ENCODE measurements at regions not wholly inside any gene's neighbourhood (a gene's known extent, or its start where the extent isn't known, plus 50 kb on each side); places are given as distances from the start of the nearest gene placed in this dataset.

DNA sequence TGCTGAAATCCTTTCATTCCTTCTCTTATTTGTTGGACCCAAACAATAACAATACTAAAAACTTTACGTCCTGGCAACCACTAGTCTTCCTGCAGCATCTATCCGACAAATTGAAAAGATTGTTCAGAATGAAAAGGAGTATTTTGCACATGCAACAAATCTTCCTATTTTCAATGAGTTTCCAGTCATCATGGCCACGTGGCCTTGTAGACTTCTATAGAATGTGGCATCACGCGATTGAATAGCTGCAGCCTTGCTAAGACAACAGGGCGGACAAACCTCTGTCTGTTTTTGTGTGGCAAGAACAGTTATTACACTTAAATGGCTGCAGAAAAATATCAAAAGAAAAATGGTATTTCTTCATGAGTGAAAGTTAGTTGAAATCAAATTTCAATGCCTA is 297.9 kb upstream of the LCORL start:
- TF ChIP-seq, protein P1, sequence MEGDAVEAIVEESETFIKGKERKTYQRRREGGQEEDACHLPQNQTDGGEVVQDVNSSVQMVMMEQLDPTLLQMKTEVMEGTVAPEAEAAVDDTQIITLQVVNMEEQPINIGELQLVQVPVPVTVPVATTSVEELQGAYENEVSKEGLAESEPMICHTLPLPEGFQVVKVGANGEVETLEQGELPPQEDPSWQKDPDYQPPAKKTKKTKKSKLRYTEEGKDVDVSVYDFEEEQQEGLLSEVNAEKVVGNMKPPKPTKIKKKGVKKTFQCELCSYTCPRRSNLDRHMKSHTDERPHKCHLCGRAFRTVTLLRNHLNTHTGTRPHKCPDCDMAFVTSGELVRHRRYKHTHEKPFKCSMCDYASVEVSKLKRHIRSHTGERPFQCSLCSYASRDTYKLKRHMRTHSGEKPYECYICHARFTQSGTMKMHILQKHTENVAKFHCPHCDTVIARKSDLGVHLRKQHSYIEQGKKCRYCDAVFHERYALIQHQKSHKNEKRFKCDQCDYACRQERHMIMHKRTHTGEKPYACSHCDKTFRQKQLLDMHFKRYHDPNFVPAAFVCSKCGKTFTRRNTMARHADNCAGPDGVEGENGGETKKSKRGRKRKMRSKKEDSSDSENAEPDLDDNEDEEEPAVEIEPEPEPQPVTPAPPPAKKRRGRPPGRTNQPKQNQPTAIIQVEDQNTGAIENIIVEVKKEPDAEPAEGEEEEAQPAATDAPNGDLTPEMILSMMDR (IDR thresholded peaks at IDR 0.05; ENCODE audit: insufficient read depth, low read length, poor library complexity, severe bottlenecking): no peak
- no peaks in the 10 kb centered on the region for H3K27me3 ChIP-seq (ENCODE audit: control insufficient read depth, insufficient read depth, low read length)
- H3K4me3 ChIP-seq (ENCODE audit: low read depth, low read length): no peak overlapping the region
- no peaks in the 10 kb centered on the region for H3K36me3 ChIP-seq (ENCODE audit: control insufficient read depth, insufficient read depth, low read length)
- no peak for DNase-seq (ENCODE audit: low read depth)

DNA sequence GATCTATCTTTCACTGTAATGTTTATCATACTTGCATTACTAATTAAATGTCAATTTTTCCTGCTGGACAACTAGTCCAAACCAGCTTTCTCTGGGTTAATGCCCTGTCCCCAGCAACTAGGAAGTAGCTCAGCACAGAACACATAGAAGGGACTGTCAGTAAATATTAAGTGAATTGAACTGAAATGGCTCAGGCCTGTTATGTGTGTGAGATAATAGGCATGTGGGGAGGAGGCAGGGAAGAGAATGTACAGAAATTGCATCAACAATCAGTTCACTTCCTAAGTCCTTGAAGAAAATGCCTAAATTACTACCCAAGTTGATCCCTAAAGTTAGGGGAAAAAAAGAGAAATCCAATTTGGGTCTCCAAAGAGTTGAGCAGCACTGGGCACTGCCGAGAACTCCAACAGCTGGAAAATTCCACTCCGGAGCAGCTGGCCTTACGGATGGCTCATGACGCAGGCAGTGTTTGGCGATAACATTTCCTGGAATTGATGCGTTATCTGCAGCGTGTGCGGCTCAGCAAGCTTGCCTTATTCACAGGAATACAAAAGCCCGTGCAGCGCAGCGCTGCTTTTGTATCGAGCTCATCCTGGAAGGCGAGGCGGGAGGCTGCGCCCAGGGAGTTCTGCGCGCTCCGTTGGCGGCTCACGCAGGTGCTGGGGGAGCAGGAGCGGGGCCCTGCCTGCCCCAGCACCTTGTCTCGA is 297.3 kb upstream of the LCORL start:
- DNase-seq (ENCODE audit: low read depth): no peak
- H3K4me3 ChIP-seq (ENCODE audit: low read depth, low read length): no peak overlapping the region
- no peaks in the 10 kb centered on the region for H3K27me3 ChIP-seq (ENCODE audit: control insufficient read depth, insufficient read depth, low read length)
- no peaks in the 10 kb centered on the region for H3K36me3 ChIP-seq (ENCODE audit: control insufficient read depth, insufficient read depth, low read length)
- TF ChIP-seq, protein P1 (IDR thresholded peaks at IDR 0.05; ENCODE audit: insufficient read depth, low read length, poor library complexity, severe bottlenecking): no peak

DNA sequence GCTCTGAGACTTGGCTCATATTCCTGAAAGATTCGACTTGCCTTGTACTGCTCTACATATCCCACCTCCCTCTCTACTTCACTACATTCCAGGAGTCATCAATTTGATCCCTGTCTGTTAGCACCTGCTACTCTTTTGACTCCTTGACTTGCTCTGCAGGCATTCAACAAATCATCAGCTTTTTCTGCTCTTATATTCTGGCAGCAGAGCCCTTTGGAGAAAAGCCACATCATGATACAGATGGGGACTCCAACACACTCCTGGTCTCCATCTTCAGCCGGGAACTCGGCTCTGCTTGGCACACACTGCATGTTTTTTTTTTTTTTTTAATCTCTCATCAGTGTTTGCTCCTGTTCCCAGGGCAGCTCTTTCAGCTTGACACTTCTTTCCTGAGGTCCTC is 293.2 kb upstream of the LCORL start:
- TF ChIP-seq, protein P1 (IDR thresholded peaks at IDR 0.05; ENCODE audit: insufficient read depth, low read length, poor library complexity, severe bottlenecking): no peak
- Histone ChIP-seq H3K36me3 (ENCODE audit: control insufficient read depth, insufficient read depth, low read length) (no peaks in the 10 kb centered on the region), H3K27me3 (ENCODE audit: control insufficient read depth, insufficient read depth, low read length) (no peaks in the 10 kb centered on the region), H3K4me3 (ENCODE audit: low read depth, low read length) (no peak overlapping the region)
- no peak for DNase-seq (ENCODE audit: low read depth)

DNA sequence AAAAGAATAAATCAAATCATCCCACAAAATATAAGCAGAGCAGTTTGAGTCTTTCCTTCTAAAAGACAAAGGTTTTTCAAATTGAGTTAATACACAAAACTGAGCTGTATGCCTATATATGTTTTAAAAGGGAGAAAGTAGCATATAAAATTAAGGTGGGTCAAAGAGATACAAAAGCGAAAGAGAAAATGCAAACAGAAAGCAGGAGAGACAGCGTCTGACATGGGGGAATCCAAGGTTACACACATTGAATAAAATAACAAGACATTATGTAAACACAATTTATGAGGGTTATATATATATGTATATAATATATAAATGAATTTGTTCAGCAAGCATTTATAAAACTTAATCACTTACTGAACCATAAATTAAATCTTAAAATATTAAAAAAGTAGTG is 276.1 kb upstream of the LCORL start:
- Histone ChIP-seq H3K36me3 (ENCODE audit: control insufficient read depth, insufficient read depth, low read length) (no peaks in the 10 kb centered on the region), H3K4me3 (ENCODE audit: low read depth, low read length) (no peak overlapping the region), H3K27me3 (ENCODE audit: control insufficient read depth, insufficient read depth, low read length) (no peaks in the 10 kb centered on the region)
- no peak for DNase-seq (ENCODE audit: low read depth)
- TF ChIP-seq, protein P1 (IDR thresholded peaks at IDR 0.05; ENCODE audit: insufficient read depth, low read length, poor library complexity, severe bottlenecking): no peak

DNA sequence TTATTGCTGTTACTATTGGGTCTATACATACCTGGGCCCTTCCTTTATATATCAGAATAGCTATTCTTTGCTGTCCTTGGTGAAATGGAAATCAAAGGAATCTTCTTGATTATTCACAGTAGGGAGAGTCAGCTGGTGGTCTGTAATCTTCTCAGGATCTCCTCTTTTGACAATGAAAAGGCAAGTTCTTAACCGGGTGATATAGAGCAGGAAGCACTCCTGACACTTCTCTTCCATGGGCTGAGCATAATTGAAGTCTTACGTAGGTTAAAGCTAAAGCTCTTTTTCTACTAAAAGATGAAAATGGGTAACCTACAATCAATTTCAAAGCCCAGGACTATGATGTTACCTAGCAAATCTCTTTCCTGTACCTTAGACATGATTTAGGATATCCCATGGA is 274.9 kb upstream of the LCORL start:
- TF ChIP-seq, protein P1 (IDR thresholded peaks at IDR 0.05; ENCODE audit: insufficient read depth, low read length, poor library complexity, severe bottlenecking): no peak
- DNase-seq (ENCODE audit: low read depth): no peak
- Histone ChIP-seq H3K4me3 (ENCODE audit: low read depth, low read length) (no peak overlapping the region), H3K27me3 (ENCODE audit: control insufficient read depth, insufficient read depth, low read length) (no peaks in the 10 kb centered on the region), H3K36me3 (ENCODE audit: control insufficient read depth, insufficient read depth, low read length) (no peaks in the 10 kb centered on the region)

DNA sequence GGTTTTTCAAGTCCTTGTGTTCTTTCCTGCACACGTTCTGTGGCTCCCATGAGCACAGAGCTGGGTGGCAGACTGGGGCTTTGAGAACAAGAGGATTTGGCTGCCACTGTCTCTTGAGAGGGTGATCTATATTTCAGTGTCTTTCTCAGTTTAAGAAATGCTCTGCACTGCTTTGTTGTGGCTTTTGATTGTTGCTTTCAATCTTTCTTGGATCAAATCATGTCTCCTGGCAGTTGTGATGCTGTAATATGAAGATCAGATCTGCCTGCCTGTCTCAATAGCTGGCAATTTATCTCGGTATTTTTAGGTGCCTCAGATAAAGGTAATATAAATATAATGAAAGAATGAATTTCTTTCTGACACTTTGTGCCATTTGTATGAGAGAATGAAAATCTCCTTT is 273.3 kb upstream of the LCORL start:
- Histone ChIP-seq H3K27me3 (ENCODE audit: control insufficient read depth, insufficient read depth, low read length) (no peaks in the 10 kb centered on the region), H3K36me3 (ENCODE audit: control insufficient read depth, insufficient read depth, low read length) (no peaks in the 10 kb centered on the region), H3K4me3 (ENCODE audit: low read depth, low read length) (no peak overlapping the region)
- DNase-seq (ENCODE audit: low read depth): no peak
- TF ChIP-seq, protein P1 (IDR thresholded peaks at IDR 0.05; ENCODE audit: insufficient read depth, low read length, poor library complexity, severe bottlenecking): no peak
